ENCODE measurements at regions not wholly inside any gene's neighbourhood (a gene's known extent, or its start where the extent isn't known, plus 50 kb on each side); places are given as distances from the start of the nearest gene placed in this dataset.

- TF ChIP-seq JUND (IDR thresholded peaks at IDR 0.05) (no peak), RFX5 (IDR thresholded peaks at IDR 0.05; ENCODE audit: low read length) (no peak), IRF3 (IDR thresholded peaks at IDR 0.05; ENCODE audit: low read depth, low read length) (no peak), CHD2 (IDR thresholded peaks at IDR 0.05; ENCODE audit: low read length, partially characterized antibody) (no peak), FOXJ3 (CRISPR knock-in tag; IDR thresholded peaks at IDR 0.05) (no peak), FOSL2 (IDR thresholded peaks at IDR 0.05; ENCODE audit: borderline replicate concordance, low read depth) (no peak), NRF1 (IDR thresholded peaks at IDR 0.05; ENCODE audit: low read depth, low read length) (no peak)
Measured at GRCh38 chr3:126258670-126259069, 78.3 kb upstream of the ALDH1L1 start (continued).

- Histone ChIP-seq H3K4me3 (ENCODE audit: low read depth in 2 of 2, low read length in 1 of 2) (no peak overlapping the region), H3K9me2 (no peaks in the 10 kb centered on the region), H4K20me1 (ENCODE audit: insufficient read depth) (no peaks in the 10 kb centered on the region), H3K79me2 (ENCODE audit: insufficient read depth) (no peaks in the 10 kb centered on the region), H3K27me3 (ENCODE audit: insufficient read depth) (no peaks in the 10 kb centered on the region), H3K9ac (no peak overlapping the region), H3K27ac (ENCODE audit: low read depth in 2 of 2, low read length in 1 of 2) (no peak overlapping the region), H3K4me1 (ENCODE audit: control insufficient read depth in 1 of 2, insufficient read depth in 2 of 2, low read depth in 1 of 2, low read length in 1 of 2) (peaks cover 3 to 4% of the 10 kb centered on the region in 2 experiments; a peak in 2 of 4 replicates), H3F3A (replicated peaks; ENCODE audit: insufficient read depth) (no peaks in the 10 kb centered on the region), H3K4me2 (no peak overlapping the region), H2AFZ (ENCODE audit: low read depth) (no peak overlapping the region), H3K36me3 (replicated peaks in 1 of 2; ENCODE audit: control insufficient read depth in 1 of 2, insufficient read depth in 2 of 2, low read length in 1 of 2) (no peaks in the 10 kb centered on the region), H3K9me3 (no peaks in the 10 kb centered on the region)
- CTCF ChIA-PET = interaction anchor here (0.7 to 3.1 kb wide), 5 partner anchors 12 to 132 kb away, joined by 3 to 15 read pairs (median 4); no protein-coding TSS in a partner anchor
- TF ChIP-seq TCF12 (IDR thresholded peaks at IDR 0.05) (no peak), SMC3 (IDR thresholded peaks at IDR 0.05; ENCODE audit: low read depth, low read length) (no peak), MAX (IDR thresholded peaks at IDR 0.05; ENCODE audit: low read depth) (no peak), REST (IDR thresholded peaks at IDR 0.05; ENCODE audit: low read depth, low read length) (no peak), JUND (IDR thresholded peaks at IDR 0.05) (no peak), ELF1 (IDR thresholded peaks at IDR 0.05) (no peak), YY1 (IDR thresholded peaks at IDR 0.05; ENCODE audit: low read depth) (no peak)
- 80% methylated on average over 3 of the region's 3 CpGs for WGBS (ENCODE audit: low lambda C conversion rate)
- POLR2A ChIA-PET = no interaction called here
- DNase-seq = no peak
Measured at GRCh38 chr3:126257984-126258383, 77.6 kb upstream of the ALDH1L1 start.

Measured in SK-N-SH (cell line).